ENCODE measurements at regions not wholly inside any gene's neighbourhood (a gene's known extent, or its start where the extent isn't known, plus 50 kb on each side); places are given as distances from the start of the nearest gene placed in this dataset.
A peak's percentile ranks its signal among the peaks of the same experiment; 100 is the strongest.

DNA sequence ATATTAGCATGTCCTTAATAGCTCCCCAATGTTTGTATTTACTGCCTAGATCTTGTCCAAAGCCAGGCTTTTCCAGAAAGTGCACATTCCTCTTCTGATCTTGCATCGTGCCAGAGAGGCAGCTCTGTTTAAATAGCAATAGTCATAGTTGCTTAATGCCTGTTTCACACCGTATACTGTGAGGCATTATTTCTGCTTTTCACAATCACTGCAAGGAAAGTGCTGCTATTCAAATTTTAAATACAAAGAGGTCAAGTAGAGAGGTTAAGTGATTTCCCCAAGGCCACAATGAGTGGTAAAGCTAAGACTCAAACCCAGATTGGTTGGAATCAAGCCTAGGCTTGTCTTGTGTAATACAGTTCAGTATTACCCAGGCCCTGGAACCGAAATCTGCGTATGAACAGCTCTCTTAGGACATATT lies 153.6 kb downstream of the SNX18 start:
- ATAC-seq (ENCODE audit: low read depth): peak; percentile 3
- Mint-ChIP-seq H3K9me3 (peaks cover 7% of the 10 kb centered on the region), H3K27me3 (no peaks in the 10 kb centered on the region), H3K4me3 (no peak overlapping the region), H3K4me1 (peaks cover 48% of the 10 kb centered on the region), H3K36me3 (peaks cover 2% of the 10 kb centered on the region), H3K27ac (peak overlapping the region; percentile 78)
- no peak for DNase-seq (ENCODE audit: low spot score in 2 of 2)

GRCh38 chr5:54670281-54670680 lies 152.7 kb downstream of the SNX18 start:
- H3K4me1 Mint-ChIP-seq: peaks cover 48% of the 10 kb centered on the region
- peaks cover 2% of the 10 kb centered on the region for H3K36me3 Mint-ChIP-seq
- DNase-seq (ENCODE audit: low spot score in 2 of 2) (no peak), ATAC-seq (ENCODE audit: low read depth) (no peak)
- H3K4me3 Mint-ChIP-seq: peak overlapping the region; percentile 12
- no peaks in the 10 kb centered on the region for H3K27me3 Mint-ChIP-seq
- no peak overlapping the region for H3K27ac Mint-ChIP-seq
- peaks cover 7% of the 10 kb centered on the region for H3K9me3 Mint-ChIP-seq

DNA sequence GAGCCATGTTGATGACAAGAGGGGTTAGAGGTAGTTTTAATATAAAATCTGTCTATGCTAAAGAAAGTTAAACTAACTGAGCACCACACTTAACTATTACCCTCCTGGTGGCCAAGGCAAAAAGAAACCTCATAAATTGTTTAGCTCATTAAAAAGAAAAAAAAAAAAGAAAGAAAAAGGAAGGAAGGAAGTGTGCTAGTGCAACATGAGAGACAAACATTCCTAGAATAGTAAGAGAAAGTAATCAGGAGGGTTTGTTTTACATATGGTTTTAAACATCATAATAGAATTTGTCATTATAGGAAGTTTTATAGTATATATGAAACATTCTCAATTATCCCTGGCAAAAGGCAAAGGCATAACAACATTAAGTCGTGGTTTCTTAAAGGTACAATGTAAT lies 152.3 kb downstream of the SNX18 start:
- Mint-ChIP-seq H3K4me1 (peaks cover 46% of the 10 kb centered on the region), H3K4me3 (peak overlapping the region; percentile 16), H3K27ac (no peak overlapping the region), H3K9me3 (peaks cover 7% of the 10 kb centered on the region), H3K36me3 (peaks cover 2% of the 10 kb centered on the region), H3K27me3 (no peaks in the 10 kb centered on the region)
- no peak for ATAC-seq (ENCODE audit: low read depth)
- DNase-seq (ENCODE audit: low spot score in 2 of 2): no peak

DNA sequence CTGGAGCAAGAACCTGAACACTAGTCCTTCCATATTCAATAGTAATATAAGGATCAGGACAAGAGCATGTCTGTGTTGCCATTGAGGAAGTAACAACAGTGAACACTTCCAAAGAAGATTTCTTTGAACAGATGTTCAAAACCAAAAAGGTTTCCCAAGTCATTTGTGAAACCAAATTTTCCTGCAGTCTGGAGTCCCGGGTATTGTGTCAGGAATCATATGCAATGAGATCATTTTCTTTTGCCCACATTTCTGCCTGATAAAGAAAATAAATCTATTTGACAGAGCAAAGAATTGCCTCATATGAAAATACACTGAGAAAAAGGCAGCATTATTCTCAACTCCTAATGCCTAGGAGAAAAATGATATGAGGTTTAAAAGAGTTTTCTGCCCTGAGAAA lies 151.7 kb downstream of the SNX18 start:
- no peak for ATAC-seq (ENCODE audit: low read depth)
- H3K4me1 Mint-ChIP-seq: peaks cover 40% of the 10 kb centered on the region
- no peak for DNase-seq (ENCODE audit: low spot score in 2 of 2)
- H3K9me3 Mint-ChIP-seq: peaks cover 4% of the 10 kb centered on the region
- H3K27me3 Mint-ChIP-seq: no peaks in the 10 kb centered on the region
- peak overlapping the region; percentile 16 for H3K4me3 Mint-ChIP-seq
- peaks cover 2% of the 10 kb centered on the region for H3K36me3 Mint-ChIP-seq
- no peak overlapping the region for H3K27ac Mint-ChIP-seq

DNA sequence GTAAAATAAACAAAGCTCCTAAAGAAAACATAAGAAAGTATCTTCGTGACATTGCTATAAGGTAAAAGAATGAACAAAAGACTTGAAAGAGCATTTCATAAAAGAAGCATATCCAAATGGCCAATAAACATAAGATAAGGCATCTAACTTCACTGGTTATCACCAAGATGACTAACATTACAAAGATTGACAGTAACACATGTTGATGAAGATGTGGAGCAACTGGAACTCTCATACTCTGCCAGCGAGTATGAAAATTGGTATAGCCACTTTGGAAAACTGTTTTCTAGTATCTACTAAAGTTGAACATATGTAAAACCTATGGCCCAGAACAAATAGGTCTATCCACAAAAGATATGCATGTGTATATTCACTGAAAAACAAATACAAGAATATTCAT lies 150.5 kb downstream of the SNX18 start:
- DNase-seq (ENCODE audit: low spot score in 2 of 2) (no peak), ATAC-seq (ENCODE audit: low read depth) (no peak)
- Mint-ChIP-seq H3K27me3 (no peaks in the 10 kb centered on the region), H3K4me3 (no peak overlapping the region), H3K4me1 (peaks cover 32% of the 10 kb centered on the region), H3K9me3 (peaks cover 4% of the 10 kb centered on the region), H3K36me3 (peaks cover 2% of the 10 kb centered on the region), H3K27ac (no peak overlapping the region)

GRCh38 chr5:54667136-54667535 lies 149.6 kb downstream of the SNX18 start:
- Mint-ChIP-seq H3K9me3 (peaks cover 4% of the 10 kb centered on the region), H3K4me3 (no peak overlapping the region), H3K4me1 (peaks cover 29% of the 10 kb centered on the region), H3K27ac (no peak overlapping the region), H3K27me3 (no peaks in the 10 kb centered on the region), H3K36me3 (peaks cover 2% of the 10 kb centered on the region)
- ATAC-seq (ENCODE audit: low read depth) (no peak), DNase-seq (ENCODE audit: low spot score in 2 of 2) (no peak)

- DNase-seq (ENCODE audit: low spot score in 2 of 2) (no peak), ATAC-seq (ENCODE audit: low read depth) (no peak)
- H3K27me3 Mint-ChIP-seq: no peaks in the 10 kb centered on the region
- peaks cover 2% of the 10 kb centered on the region for H3K36me3 Mint-ChIP-seq
- peaks cover 4% of the 10 kb centered on the region for H3K9me3 Mint-ChIP-seq
- H3K27ac Mint-ChIP-seq: no peak overlapping the region
- no peak overlapping the region for H3K4me3 Mint-ChIP-seq
- peaks cover 6% of the 10 kb centered on the region for H3K4me1 Mint-ChIP-seq
Measured at GRCh38 chr5:54663866-54664265, 146.3 kb downstream of the SNX18 start.

- no peak for ATAC-seq (ENCODE audit: low read depth)
- no peak for DNase-seq (ENCODE audit: low spot score in 2 of 2)
- Mint-ChIP-seq H3K27ac (no peak overlapping the region), H3K4me3 (no peak overlapping the region), H3K9me3 (no peaks in the 10 kb centered on the region), H3K27me3 (no peaks in the 10 kb centered on the region), H3K4me1 (peaks cover 6% of the 10 kb centered on the region), H3K36me3 (no peaks in the 10 kb centered on the region)
Measured at GRCh38 chr5:54661111-54661510, 143.6 kb downstream of the SNX18 start.

GRCh38 chr5:54659700-54660131 lies 142.2 kb downstream of the SNX18 start:
- Mint-ChIP-seq H3K27me3 (no peaks in the 10 kb centered on the region), H3K4me1 (peaks cover 6% of the 10 kb centered on the region), H3K27ac (no peak overlapping the region), H3K36me3 (no peaks in the 10 kb centered on the region), H3K4me3 (no peak overlapping the region), H3K9me3 (no peaks in the 10 kb centered on the region)
- no peak for DNase-seq (ENCODE audit: low spot score in 2 of 2)
- no peak for ATAC-seq (ENCODE audit: low read depth)

- Mint-ChIP-seq H3K36me3 (no peaks in the 10 kb centered on the region), H3K4me3 (no peak overlapping the region), H3K27ac (no peak overlapping the region), H3K9me3 (no peaks in the 10 kb centered on the region), H3K4me1 (peaks cover 4% of the 10 kb centered on the region), H3K27me3 (no peaks in the 10 kb centered on the region)
- DNase-seq (ENCODE audit: low spot score in 2 of 2): no peak
- ATAC-seq (ENCODE audit: low read depth): no peak
Measured at GRCh38 chr5:54658010-54658409, 140.5 kb downstream of the SNX18 start.

DNA sequence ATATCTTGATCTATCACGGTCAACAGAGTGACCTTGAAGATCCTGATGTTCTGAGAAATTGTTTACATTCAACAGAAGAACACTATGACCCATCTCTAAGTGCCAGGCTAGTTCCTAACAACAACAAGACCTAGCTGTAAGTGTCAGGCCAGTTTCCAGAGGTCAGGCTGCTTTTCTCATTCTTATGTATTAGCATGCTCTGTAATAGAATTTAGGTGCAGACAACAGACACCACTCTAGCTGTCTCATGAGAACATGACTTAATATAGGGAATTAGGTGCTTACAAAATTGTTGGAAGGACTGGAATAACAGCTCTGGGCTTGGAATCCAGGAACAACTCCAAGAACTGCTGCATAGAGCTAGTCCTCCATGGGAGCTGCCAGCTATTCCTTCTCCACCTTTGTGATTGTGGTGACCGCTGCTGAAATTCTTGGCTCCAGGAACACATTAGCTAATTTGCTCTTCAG lies 138.7 kb downstream of the SNX18 start:
- H3K27ac Mint-ChIP-seq: no peak overlapping the region
- no peaks in the 10 kb centered on the region for H3K36me3 Mint-ChIP-seq
- H3K9me3 Mint-ChIP-seq: no peaks in the 10 kb centered on the region
- ATAC-seq (ENCODE audit: low read depth) (no peak), DNase-seq (ENCODE audit: low spot score in 2 of 2) (no peak)
- H3K4me1 Mint-ChIP-seq: peaks cover 5% of the 10 kb centered on the region
- no peak overlapping the region for H3K4me3 Mint-ChIP-seq
- H3K27me3 Mint-ChIP-seq: no peaks in the 10 kb centered on the region

GRCh38 chr5:54655761-54656160 lies 138.2 kb downstream of the SNX18 start:
- peaks cover 8% of the 10 kb centered on the region for H3K4me1 Mint-ChIP-seq
- no peak overlapping the region for H3K27ac Mint-ChIP-seq
- no peak overlapping the region for H3K4me3 Mint-ChIP-seq
- H3K36me3 Mint-ChIP-seq: no peaks in the 10 kb centered on the region
- ATAC-seq (ENCODE audit: low read depth) (no peak), DNase-seq (ENCODE audit: low spot score in 2 of 2) (no peak)
- H3K27me3 Mint-ChIP-seq: no peaks in the 10 kb centered on the region
- H3K9me3 Mint-ChIP-seq: no peaks in the 10 kb centered on the region

DNA sequence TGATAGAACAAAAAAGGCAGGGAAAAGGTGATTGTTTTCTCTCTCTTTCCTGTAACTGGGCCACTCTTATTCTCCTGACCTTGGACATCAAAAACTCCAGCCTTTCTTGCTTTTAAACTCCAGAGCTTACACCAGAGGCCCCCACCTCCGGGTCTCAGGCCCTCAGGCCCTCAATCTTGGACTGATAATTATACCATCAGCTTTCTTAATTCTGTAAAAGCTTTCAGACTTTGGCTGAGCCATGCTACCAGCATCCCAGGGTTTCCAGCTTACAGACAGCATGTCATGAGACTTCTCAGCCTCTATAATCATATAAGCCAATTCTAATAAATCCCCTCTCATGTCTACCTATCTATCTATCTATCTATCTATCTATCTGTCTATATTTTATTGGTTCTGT lies 137.7 kb downstream of the SNX18 start:
- Mint-ChIP-seq H3K4me1 (peaks cover 8% of the 10 kb centered on the region), H3K27me3 (no peaks in the 10 kb centered on the region), H3K9me3 (no peaks in the 10 kb centered on the region), H3K27ac (peak overlapping the region; percentile 56), H3K4me3 (no peak overlapping the region), H3K36me3 (no peaks in the 10 kb centered on the region)
- ATAC-seq (ENCODE audit: low read depth): no peak
- no peak for DNase-seq (ENCODE audit: low spot score in 2 of 2)

DNA sequence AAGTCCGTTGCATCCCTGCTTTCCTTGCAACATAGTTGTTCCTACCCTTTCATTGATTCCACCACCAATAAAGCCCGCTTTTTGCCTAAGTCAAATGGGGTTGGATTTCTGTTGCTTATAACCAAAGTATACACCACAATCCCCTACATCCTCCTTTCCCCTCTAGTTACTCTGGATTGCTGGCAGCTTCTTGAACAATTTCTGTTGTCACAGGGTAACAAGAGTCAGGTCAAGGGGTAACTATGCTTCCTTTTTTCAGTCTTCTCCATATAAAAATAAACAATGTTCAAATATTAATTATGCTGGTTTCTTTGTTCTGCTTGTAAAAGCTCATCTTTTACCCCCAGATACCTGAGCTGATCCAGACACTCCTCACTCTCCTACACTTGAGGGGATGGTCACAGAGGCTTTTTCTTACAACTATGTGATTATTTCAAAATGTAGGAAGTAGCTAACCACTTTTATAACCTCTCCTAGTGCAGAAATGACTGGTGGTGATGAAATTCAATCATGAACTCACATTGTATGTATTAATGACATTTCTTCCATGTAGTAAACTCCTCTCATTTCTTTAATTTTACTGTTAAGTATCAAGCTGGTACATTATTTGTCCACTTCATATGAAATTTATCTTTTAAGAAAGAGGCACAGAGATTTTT lies 136.5 kb downstream of the SNX18 start:
- Mint-ChIP-seq H3K4me3 (no peak overlapping the region), H3K9me3 (no peaks in the 10 kb centered on the region), H3K27me3 (no peaks in the 10 kb centered on the region), H3K4me1 (peaks cover 8% of the 10 kb centered on the region), H3K27ac (no peak overlapping the region), H3K36me3 (no peaks in the 10 kb centered on the region)
- no peak for ATAC-seq (ENCODE audit: low read depth)
- no peak for DNase-seq (ENCODE audit: low spot score in 2 of 2)

DNA sequence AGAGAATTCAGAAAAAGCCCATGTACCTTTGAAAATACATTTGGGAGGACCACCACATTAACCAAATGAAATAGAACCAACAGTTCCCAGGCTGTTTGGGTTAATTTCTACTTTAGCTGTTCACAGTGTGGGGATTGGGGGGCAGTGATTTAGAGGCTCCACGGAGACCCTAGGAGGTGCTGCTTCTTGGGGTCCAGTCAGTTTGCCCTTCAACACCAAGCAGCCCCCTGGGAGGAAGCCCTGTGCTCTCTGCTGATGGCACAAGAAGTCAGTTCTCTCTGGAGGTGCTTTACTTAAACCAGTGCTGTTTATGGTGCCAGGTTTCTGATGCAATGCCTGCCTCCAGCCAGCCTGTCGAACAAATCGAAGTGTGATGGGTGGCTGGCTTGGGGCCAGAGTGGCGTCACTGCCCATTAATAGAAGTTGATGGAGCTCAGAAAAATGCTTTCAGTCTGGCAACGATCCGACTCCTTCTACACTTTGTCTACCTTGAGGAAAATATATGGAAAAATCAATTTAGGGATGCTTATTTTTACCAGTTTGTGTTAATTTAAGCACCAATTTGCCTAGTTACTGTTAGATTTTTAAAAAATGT lies 134.0 kb downstream of the SNX18 start:
- ATAC-seq (ENCODE audit: low read depth) (no peak), DNase-seq (ENCODE audit: low spot score in 2 of 2) (no peak)
- Mint-ChIP-seq H3K4me1 (peaks cover 23% of the 10 kb centered on the region), H3K27me3 (no peaks in the 10 kb centered on the region), H3K4me3 (no peak overlapping the region), H3K36me3 (peaks cover 5% of the 10 kb centered on the region), H3K9me3 (peaks cover 5% of the 10 kb centered on the region), H3K27ac (no peak overlapping the region)

Measured in memory B cell (primary cell).